NCI-H774 (cell line): ENCODE measurements at regions not wholly inside any gene's neighbourhood (a gene's known extent, or its start where the extent isn't known, plus 50 kb on each side); places are given as distances from the start of the nearest gene placed in this dataset.
A peak's percentile ranks its signal among the peaks of the same experiment; 100 is the strongest.
"Not testable (repeated sequence)": the region's sequence is repeated elsewhere in the genome, so short reads cannot be mapped to it uniquely, and the experiment has no call there.

Source experiments
- DNase-seq: peaks from one replicate; lab custom pipeline; 2025; lab: John Stamatoyannopoulos, UW

GRCh38 chr11:71721840-71722239 is 111.2 kb upstream of the DEFB108B start:
- not testable (repeated sequence) for DNase-seq

- not testable (repeated sequence) for DNase-seq
Measured at GRCh38 chr11:71723991-71724390, 109.0 kb upstream of the DEFB108B start.

- DNase-seq = not testable (repeated sequence)
Measured at GRCh38 chr11:71730748-71731147, 102.3 kb upstream of the DEFB108B start.

- not testable (repeated sequence) for DNase-seq
Measured at GRCh38 chr11:71734368-71734767, 98.6 kb upstream of the DEFB108B start.

- DNase-seq = not testable (repeated sequence)
Measured at GRCh38 chr11:71738317-71738716, 94.7 kb upstream of the DEFB108B start.

GRCh38 chr11:71743385-71743784 is 89.6 kb upstream of the DEFB108B start:
- not testable (repeated sequence) for DNase-seq

GRCh38 chr11:71745656-71746055 is 87.3 kb upstream of the DEFB108B start:
- peak; percentile 4 for DNase-seq

GRCh38 chr11:71746263-71746662 is 86.7 kb upstream of the DEFB108B start:
- not testable (repeated sequence) for DNase-seq

- not testable (repeated sequence) for DNase-seq
Measured at GRCh38 chr11:71748965-71749620, 83.9 kb upstream of the DEFB108B start.

- not testable (repeated sequence) for DNase-seq
Measured at GRCh38 chr11:71750908-71751307, 82.1 kb upstream of the DEFB108B start.

- not testable (repeated sequence) for DNase-seq
Measured at GRCh38 chr11:71764695-71765491, 68.1 kb upstream of the DEFB108B start.

GRCh38 chr11:71767016-71767415 is 66.0 kb upstream of the DEFB108B start:
- DNase-seq = not testable (repeated sequence)

- DNase-seq = not testable (repeated sequence)
Measured at GRCh38 chr11:71772193-71772592, 60.8 kb upstream of the DEFB108B start.

- no peak for DNase-seq
Measured at GRCh38 chr11:71774603-71775222, 58.3 kb upstream of the DEFB108B start.

- not testable (repeated sequence) for DNase-seq
Measured at GRCh38 chr11:71780116-71780515, 52.9 kb upstream of the DEFB108B start.

GRCh38 chr11:71780771-71781170 is 52.2 kb upstream of the DEFB108B start:
- not testable (repeated sequence) for DNase-seq

GRCh38 chr11:71781491-71781890 is 51.5 kb upstream of the DEFB108B start:
- DNase-seq = not testable (repeated sequence)

GRCh38 chr11:71782229-71782861 is 50.7 kb upstream of the DEFB108B start:
- DNase-seq = not testable (repeated sequence)

- DNase-seq = not testable (repeated sequence)
Measured at GRCh38 chr11:71783191-71783590, 49.8 kb upstream of the DEFB108B start.
